GM12891 (cell line): ENCODE measurements at regions not wholly inside any gene's neighbourhood (a gene's known extent, or its start where the extent isn't known, plus 50 kb on each side); places are given as distances from the start of the nearest gene placed in this dataset.

Experiments used
- DNase-seq: peaks from one replicate; pipeline ENCODE4 v3.0.0; 2011; ENCODE audit warnings: low spot score; ENCODE audit not compliant: insufficient read length
- FAIRE-seq: peaks from 2 replicates; lab custom pipeline; 2011; peaks lifted over from hg19 to GRCh38; lab: Jason Lieb, UNC
- PAX5 ChIP-seq: IDR thresholded peaks from 2 replicates; pipeline ENCODE4 v1.6.1; 2011; ENCODE audit warnings: low read length, moderate library complexity, mild to moderate bottlenecking; ENCODE audit not compliant: insufficient read depth, severe bottlenecking
- POLR2A ChIP-seq: IDR thresholded peaks from 2 replicates; pipeline ENCODE4 v1.6.1; 2011; ENCODE audit warnings: low read depth, low read length, control low read depth
- POLR2AphosphoS5 ChIP-seq: IDR thresholded peaks from 2 replicates; pipeline ENCODE4 v1.6.1; 2011; ENCODE audit warnings: low read depth, low read length, control low read depth
- POU2F2 ChIP-seq: IDR thresholded peaks from 2 replicates; pipeline ENCODE4 v1.6.1; 2011; ENCODE audit warnings: low read depth, mild to moderate bottlenecking, control low read depth, low read length, moderate library complexity
- SPI1 ChIP-seq: IDR thresholded peaks from 2 replicates; pipeline ENCODE4 v1.6.1; 2011; ENCODE audit warnings: low read depth, low read length, control low read depth
- TAF1 ChIP-seq: IDR thresholded peaks from 2 replicates; pipeline ENCODE4 v1.6.1; 2011; ENCODE audit warnings: low read depth, low read length, control low read depth

DNA sequence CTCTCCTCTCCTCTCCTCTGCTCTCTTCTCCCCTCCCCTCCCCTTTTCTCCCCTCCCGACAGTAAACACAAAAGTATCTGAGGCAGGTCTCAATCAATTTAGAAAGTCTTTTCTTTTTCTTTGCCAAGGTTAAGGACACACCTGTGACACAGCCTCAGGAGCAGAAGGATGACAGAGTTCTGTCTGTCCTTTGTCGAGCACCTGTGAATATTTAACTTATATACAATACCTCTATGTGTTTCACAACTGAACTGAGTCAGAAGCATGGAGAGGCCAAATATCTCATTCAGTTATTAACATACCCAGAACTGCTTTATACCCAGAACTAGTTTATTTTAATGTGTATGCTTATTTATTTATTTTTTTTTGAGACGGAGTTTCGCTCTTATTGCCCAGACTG lies 81.1 kb upstream of the ROBO1 start:
- DNase-seq (no peak), FAIRE-seq (no peak)
- TF ChIP-seq TAF1 (no peak), POLR2A (no peak), POU2F2 (no peak), POLR2AphosphoS5 (no peak)

DNA sequence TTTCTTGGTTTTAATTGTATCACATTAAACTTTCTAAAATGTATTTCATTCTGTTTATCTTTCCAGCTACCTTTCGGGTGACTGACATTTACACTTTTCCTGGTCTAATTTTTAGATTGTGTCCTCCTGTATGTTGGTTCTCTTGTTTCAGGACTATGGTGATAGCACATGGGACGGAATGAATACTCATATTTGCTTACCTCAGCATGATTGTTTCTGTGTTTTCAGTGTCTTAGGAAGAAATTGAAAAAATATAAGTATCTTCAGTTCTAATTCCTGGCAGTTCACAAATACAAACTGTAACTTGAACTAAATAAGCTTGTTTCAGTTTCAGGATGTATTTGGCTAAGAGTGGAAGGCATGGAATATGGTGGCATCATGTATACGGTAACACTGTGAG lies 80.1 kb upstream of the ROBO1 start:
- FAIRE-seq (no peak), DNase-seq (no peak)
- no peak for TF ChIP-seq POLR2AphosphoS5
- TF ChIP-seq POLR2A = no peak
- no peak for TF ChIP-seq TAF1
- TF ChIP-seq PAX5 = no peak
- no peak for TF ChIP-seq POU2F2
- no peak for TF ChIP-seq SPI1

DNA sequence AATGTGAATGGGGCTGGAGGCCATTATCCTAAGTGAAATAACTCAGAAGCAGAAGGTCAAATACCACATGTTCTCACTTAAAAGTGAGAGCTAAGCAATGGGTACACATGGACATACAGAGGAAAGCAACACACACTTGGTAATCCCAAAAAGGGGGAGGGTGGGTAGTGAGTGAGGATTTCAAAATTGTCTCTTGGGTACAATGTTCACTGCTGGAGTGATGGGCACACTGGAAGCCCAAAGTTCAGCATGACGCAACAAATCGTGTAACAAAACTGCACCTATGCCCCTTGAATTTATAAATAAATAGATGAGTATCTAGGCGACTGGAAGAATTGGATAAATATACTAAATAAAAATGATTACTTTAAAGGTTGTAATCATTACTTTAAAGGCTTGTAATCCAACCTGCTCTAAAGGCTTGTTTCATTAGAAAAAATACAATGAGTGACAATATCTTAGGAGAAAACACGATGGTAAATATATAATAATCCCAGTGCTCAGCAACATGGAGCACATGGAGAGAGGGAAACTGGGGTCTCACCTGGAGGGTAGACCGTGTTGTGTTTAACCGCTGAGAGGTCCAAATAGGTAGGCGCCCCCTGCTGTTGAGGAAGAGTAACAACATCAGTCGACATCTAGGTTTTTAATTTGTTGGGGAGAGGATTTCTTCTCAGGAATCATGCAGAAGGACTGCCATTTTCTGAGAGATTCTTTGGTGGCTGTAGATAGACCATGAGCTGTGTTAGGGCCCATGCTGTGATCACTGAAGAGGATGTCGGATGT lies 78.5 kb upstream of the ROBO1 start:
- no peak for TF ChIP-seq POU2F2
- DNase-seq (peak; percentile 2), FAIRE-seq (no peak)

DNA sequence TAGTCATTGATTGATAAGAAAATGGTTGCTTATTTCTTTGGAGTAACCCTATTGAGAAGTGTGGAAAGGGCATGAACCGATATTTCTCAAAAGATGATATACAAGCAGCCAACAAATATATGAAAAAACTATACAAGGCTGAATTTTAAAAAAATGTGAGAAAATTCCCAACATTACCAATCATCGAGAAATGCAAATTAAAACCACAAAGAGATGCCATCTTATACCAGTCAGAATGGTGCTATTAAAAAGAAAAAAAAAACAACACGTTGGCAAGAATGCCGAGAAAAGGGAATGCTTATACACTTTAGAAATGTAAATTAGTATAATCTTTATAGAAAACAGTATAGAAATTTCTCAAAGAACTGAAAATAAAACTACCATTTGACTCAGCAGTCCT lies 77.7 kb upstream of the ROBO1 start:
- TF ChIP-seq PAX5 (no peak), POLR2AphosphoS5 (no peak), POLR2A (no peak), SPI1 (no peak), TAF1 (no peak), POU2F2 (no peak)
- FAIRE-seq (no peak), DNase-seq (no peak)

DNA sequence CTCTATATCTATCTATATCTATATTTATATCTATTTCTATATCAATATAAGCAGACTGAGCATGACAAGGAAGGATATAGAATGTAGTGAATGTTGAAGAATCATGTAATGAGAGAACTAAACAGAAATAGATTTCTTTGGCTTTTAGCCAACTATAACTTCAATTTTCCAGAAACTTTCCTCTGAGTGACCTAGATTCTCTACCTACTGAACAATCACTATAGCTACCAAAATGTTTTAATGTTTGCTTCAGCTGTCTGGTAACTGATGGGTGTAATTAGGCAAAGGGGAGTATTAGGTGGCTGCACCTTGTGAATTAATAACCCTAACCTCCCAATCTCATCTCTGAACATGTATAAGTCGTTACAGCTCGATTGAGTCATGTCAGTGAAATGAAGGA lies 76.4 kb upstream of the ROBO1 start:
- TF ChIP-seq SPI1 (no peak), POLR2A (no peak), POU2F2 (no peak), TAF1 (no peak), PAX5 (no peak)
- no peak for FAIRE-seq
- no peak for DNase-seq

DNA sequence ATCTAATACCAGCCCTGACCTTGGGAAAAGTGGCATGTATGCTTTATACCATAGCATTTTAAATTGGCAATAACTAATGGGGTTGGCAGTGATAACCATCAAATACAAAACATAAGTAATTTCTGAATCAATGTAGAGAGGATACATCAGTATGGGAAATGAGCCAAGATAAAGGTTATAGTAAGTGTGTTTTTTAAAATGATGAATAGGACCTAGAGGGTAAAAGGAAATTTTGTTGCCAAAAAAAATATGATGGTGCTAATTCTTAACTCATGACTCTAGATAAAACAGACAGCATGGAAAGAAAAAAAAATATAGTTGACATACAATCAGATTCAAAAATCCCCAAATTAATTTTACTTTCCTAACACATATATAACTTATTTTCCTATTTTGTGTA lies 75.4 kb upstream of the ROBO1 start:
- FAIRE-seq = no peak

DNA sequence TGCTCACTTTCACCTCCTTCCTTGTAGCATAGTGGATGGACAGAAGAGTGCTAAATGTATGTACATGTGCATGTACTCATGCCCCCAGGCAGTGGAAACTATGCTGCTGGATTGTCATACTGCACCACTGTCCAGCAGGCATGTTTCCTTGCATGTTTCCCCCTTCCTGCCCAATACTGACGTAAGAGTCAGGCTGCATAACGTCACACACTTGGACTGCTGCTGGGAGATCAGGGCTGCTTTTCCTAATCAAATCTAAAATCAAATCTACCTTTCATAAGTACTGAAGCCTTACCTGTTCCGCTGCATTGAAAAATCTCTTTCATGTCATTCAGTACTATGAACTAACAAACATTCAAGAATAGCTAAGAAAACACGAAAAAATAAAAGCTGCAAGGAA lies 67.9 kb upstream of the ROBO1 start:
- FAIRE-seq (no peak), DNase-seq (no peak)
- no peak for TF ChIP-seq POLR2A
- no peak for TF ChIP-seq SPI1
- TF ChIP-seq POU2F2 = no peak
- no peak for TF ChIP-seq TAF1
- no peak for TF ChIP-seq PAX5
- TF ChIP-seq POLR2AphosphoS5 = no peak

More for the DNA sequence above, 75.4 kb upstream of the ROBO1 start:
- no peak for TF ChIP-seq POLR2A
- DNase-seq = no peak

DNA sequence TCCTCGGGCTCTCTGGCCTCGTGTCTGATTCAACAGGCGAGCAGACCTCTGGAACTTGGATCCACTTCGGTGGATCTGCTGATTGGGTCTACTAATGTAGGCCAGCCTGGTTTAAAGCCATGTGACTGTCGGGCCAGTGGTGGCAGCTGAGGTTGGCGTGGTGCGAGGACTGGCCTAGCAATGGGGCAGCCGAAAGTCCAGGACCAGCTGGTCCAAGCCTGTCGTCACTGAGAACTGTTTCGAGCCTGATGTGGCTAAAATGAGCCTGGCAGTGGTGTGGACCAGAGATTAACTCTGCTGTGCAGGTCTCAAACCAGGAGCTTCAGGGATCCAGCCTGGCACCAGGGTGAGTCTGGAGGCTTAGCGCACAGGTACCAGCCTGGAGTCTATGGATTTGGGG lies 56.4 kb upstream of the ROBO1 start:
- TF ChIP-seq POU2F2 (no peak), SPI1 (no peak), TAF1 (no peak), PAX5 (no peak), POLR2AphosphoS5 (no peak), POLR2A (no peak)
- FAIRE-seq (no peak), DNase-seq (no peak)

DNA sequence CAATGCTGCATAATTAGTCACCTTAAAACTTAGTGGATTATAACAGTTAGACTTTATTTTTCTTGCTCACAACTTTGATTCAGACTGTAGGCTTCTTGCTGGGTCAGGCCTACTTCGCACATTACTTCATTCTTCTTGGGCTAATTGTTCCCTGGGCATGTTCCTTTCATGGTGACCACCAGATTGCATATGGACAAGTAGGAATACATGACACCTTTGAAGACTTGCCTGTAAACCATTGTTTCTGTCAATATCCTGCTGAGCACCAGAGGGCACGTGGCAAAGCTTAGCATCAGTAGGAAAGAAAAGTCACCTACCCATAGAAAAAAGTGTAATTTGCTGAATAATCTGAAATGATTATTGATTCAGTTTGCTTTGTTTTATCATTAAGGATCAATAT lies 54.3 kb upstream of the ROBO1 start:
- no peak for TF ChIP-seq POLR2A
- TF ChIP-seq SPI1 = no peak
- DNase-seq (no peak), FAIRE-seq (no peak)

DNA sequence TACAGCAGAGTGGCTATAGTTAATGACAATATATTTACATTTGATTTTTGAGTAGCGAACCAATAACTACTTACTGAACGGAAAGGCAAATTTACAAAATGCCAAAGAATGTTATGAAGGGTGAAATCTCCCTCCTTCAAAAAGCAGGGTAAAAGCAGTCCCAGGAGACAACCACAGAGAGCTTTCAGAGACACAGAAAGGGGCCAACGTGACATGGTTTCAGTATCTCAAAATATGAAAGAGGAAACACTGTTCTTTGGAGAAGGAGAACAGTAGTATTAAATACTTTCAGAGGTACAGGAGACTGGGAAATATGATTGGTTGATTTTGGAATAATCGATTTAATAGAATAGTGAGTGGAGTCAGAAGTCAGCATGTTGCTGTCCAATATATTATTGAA lies 52.3 kb upstream of the ROBO1 start:
- DNase-seq (no peak), FAIRE-seq (no peak)
- TF ChIP-seq SPI1 = no peak
- TF ChIP-seq POLR2AphosphoS5 = no peak

DNA sequence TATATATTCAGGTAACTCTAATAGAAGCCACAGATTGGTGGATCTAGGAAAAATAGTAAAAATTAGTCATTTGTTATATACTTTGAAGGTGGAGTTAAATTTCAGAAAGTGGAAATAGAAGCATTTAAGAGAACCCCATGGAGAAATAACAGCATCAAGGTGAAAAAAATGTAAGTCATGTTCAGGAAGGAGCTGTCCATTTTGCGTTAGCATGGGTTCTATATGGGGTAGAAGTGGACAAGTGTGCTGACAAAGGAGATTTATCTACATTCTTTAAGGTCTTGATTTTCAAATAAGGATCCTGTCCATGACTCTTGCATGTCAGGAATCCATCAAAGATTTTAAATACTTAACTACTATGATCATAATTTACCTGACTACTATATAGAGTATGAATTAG lies 50.2 kb upstream of the ROBO1 start:
- TF ChIP-seq TAF1 (no peak), POLR2A (no peak), POU2F2 (no peak), POLR2AphosphoS5 (no peak), SPI1 (no peak), PAX5 (no peak)
- FAIRE-seq (no peak), DNase-seq (no peak)
